WTC11 (cell line): ENCODE measurements at regions not wholly inside any gene's neighbourhood (a gene's known extent, or its start where the extent isn't known, plus 50 kb on each side); places are given as distances from the start of the nearest gene placed in this dataset.

Experiments
- PREB ChIP-seq: sonication (generic); formaldehyde crosslinking; IDR thresholded peaks from 2 replicates; pipeline ENCODE4 v1.8.1; 2022; ENCODE audit warnings: mild to moderate bottlenecking, missing genetic modification reagents, moderate library complexity, borderline replicate concordance
- SP1 ChIP-seq: sonication (generic); formaldehyde crosslinking; conservative IDR thresholded peaks from 2 replicates; pipeline ENCODE4 v1.8.1; 2022; ENCODE audit warnings: missing genetic modification reagents
- TF ChIP-seq, protein P1 (sequence below): sonication (generic); formaldehyde crosslinking; IDR thresholded peaks from 2 replicates; pipeline ENCODE4 v1.8.1; 2022; ENCODE audit warnings: mild to moderate bottlenecking, moderate library complexity, missing genetic modification reagents
- TF ChIP-seq, protein P2 (sequence below): fragments of 200-600 bp; IDR thresholded peaks from 2 replicates; pipeline ENCODE4 v1.8.0; 2022; ENCODE audit warnings: antibody characterized with exemption

DNA sequence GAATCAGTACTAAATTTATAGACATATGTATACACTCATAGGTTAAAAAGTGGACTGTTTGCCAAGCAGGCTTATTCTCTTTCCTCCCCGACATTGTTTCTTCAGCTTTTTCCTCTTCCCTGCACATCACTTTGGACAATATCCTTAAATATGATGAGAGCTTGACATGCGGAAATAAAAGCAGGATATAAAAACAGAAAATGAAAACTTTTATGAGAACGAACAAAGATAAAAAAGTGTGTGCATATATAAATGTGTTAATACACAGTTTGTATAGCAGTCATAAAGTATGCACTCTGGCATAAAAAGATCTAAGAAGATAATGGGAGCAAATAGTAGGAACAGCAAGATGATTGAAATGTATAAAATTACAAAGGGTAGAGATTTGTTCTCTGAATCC lies 86.4 kb upstream of the IFNE start:
- TF ChIP-seq, protein P1, sequence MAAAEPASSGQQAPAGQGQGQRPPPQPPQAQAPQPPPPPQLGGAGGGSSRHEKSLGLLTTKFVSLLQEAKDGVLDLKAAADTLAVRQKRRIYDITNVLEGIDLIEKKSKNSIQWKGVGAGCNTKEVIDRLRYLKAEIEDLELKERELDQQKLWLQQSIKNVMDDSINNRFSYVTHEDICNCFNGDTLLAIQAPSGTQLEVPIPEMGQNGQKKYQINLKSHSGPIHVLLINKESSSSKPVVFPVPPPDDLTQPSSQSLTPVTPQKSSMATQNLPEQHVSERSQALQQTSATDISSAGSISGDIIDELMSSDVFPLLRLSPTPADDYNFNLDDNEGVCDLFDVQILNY (CRISPR knock-in tag), result no peak
- TF ChIP-seq SP1, result no peak
- TF ChIP-seq, protein P2, sequence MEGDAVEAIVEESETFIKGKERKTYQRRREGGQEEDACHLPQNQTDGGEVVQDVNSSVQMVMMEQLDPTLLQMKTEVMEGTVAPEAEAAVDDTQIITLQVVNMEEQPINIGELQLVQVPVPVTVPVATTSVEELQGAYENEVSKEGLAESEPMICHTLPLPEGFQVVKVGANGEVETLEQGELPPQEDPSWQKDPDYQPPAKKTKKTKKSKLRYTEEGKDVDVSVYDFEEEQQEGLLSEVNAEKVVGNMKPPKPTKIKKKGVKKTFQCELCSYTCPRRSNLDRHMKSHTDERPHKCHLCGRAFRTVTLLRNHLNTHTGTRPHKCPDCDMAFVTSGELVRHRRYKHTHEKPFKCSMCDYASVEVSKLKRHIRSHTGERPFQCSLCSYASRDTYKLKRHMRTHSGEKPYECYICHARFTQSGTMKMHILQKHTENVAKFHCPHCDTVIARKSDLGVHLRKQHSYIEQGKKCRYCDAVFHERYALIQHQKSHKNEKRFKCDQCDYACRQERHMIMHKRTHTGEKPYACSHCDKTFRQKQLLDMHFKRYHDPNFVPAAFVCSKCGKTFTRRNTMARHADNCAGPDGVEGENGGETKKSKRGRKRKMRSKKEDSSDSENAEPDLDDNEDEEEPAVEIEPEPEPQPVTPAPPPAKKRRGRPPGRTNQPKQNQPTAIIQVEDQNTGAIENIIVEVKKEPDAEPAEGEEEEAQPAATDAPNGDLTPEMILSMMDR, result no peak
- no peak for TF ChIP-seq PREB (CRISPR knock-in tag)
